ENCODE measurements at regions not wholly inside any gene's neighbourhood (a gene's known extent, or its start where the extent isn't known, plus 50 kb on each side); places are given as distances from the start of the nearest gene placed in this dataset.

DNA sequence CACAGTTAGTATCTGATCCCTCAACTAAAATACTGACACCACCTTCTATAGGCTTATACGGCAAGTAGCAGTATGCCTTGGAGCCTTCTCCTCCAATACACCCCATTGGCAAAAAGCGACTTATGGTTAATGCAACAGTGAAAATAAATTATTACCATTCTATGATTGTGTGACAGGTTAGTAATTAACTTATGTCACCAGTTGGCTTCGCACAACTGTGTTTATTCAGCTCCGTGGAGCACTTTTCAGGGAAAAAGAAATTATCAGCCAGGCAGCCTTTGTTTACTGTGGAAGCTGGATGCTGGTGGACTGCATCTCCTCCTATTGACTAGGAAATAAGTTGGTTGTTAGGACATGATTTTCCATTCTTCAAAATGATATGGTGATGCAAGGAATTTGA lies 833.8 kb upstream of the RBFOX1 start:
- intact Hi-C loops (cut with DNase I): no loop called here
- no peak for ATAC-seq
- H3K36me3 ChIP-seq: no peaks in the 10 kb centered on the region
- H3K4me1 ChIP-seq: no peaks in the 10 kb centered on the region
- H3K4me3 ChIP-seq: no peak overlapping the region
- TF ChIP-seq POLR2A (IDR thresholded peaks at IDR 0.05): no peak
- no peak for TF ChIP-seq CTCF (IDR thresholded peaks at IDR 0.05)
- H3K27ac ChIP-seq: no peak overlapping the region
- DNase-seq: no peak
- peaks cover 0 to 15% (median 0%) of the 10 kb centered on the region in 12 donors for H3K9me3 ChIP-seq
- WGBS, 4 donors: 73 to 86% (median 83%) methylated on average over 4 of the region's 4 CpGs
- H3K27me3 ChIP-seq: peaks cover 0 to 4% (median 0%) of the 10 kb centered on the region in 9 donors

- no peak overlapping the region for H3K4me3 ChIP-seq
- intact Hi-C loops (cut with DNase I): no loop called here
- H3K36me3 ChIP-seq: no peaks in the 10 kb centered on the region
- no peak for TF ChIP-seq CTCF (IDR thresholded peaks at IDR 0.05)
- TF ChIP-seq POLR2A (IDR thresholded peaks at IDR 0.05): no peak
- no peak for ATAC-seq
- no peak overlapping the region for H3K27ac ChIP-seq
- H3K27me3 ChIP-seq: peaks cover 0 to 4% (median 0%) of the 10 kb centered on the region in 9 donors
- DNase-seq: no peak
- 44 to 58% (median 50%) methylated on average over 2 of the region's 2 CpGs for WGBS, 4 donors
- no peaks in the 10 kb centered on the region for H3K9me3 ChIP-seq
- H3K4me1 ChIP-seq: no peaks in the 10 kb centered on the region
Observed at GRCh38 chr16:6496996-6497395, 835.6 kb upstream of the RBFOX1 start.

DNA sequence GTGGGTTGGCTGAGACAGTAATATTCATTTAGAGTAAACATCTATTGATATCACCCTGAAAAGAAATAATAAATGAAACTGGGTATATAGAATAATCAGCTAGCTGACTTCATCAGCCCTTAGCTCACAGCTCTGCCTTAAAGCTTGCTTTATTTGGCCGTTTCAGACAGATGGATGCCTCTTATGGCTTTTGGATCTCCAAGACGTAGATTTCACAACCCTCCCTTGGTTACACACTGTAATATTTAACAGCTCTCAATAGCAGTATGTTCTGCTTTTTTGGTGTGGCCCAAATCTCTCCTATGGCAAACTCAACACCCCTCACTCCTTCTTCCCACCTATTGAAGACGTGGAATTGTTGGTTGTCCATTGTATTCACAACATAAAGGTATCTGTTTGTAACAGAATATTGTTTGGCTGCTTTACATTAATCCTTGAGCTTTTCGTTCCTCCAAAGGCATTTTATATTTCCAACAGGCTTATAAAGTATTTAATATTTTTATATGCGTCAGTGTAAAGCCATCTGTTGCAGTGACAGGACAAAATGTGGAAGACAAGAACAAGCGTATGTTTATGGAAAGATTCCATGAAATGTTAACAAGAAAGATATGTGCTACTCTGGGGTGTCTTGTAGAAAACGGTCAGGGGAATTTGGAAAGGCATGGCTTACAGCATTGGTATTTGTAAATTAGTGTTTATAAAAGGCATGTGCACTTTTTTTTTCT lies 837.0 kb upstream of the RBFOX1 start:
- H3K36me3 ChIP-seq: no peaks in the 10 kb centered on the region
- ATAC-seq (no peak), DNase-seq (no peak)
- H3K4me3 ChIP-seq: no peak overlapping the region
- no peaks in the 10 kb centered on the region for H3K4me1 ChIP-seq
- H3K27ac ChIP-seq: no peak overlapping the region
- WGBS, 4 donors: 66 to 74% (median 68%) methylated on average over 7 of the region's 7 CpGs
- intact Hi-C loops (cut with DNase I): no loop called here
- peaks cover 0 to 4% (median 0%) of the 10 kb centered on the region in 9 donors for H3K27me3 ChIP-seq
- H3K9me3 ChIP-seq: no peaks in the 10 kb centered on the region
- TF ChIP-seq CTCF (IDR thresholded peaks at IDR 0.05) (no peak), POLR2A (IDR thresholded peaks at IDR 0.05) (no peak)

DNA sequence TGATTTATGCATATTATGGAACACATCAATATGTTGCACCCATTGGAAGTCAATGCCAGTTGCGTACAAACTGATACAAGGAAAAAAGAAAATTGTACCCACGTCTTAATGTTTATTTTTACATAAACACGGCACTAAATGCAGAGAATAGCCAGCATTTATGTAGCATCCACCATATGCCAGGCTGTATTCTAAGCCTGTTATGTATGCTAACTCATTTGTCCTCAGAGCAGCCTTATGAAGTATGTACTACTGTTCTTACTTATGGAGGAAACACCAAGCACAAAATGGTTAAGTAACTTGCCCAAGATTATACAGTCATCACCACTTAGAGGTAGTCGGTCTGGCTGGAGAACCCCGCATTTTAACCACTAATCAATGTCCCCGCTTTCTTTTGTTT lies 837.9 kb upstream of the RBFOX1 start:
- H3K4me1 ChIP-seq: no peaks in the 10 kb centered on the region
- no peak for TF ChIP-seq POLR2A (IDR thresholded peaks at IDR 0.05)
- no peak for TF ChIP-seq CTCF (IDR thresholded peaks at IDR 0.05)
- H3K9me3 ChIP-seq: no peaks in the 10 kb centered on the region
- intact Hi-C loops (cut with DNase I): no loop called here
- no peak for ATAC-seq
- peaks cover 0 to 6% (median 0%) of the 10 kb centered on the region in 9 donors for H3K27me3 ChIP-seq
- no peak overlapping the region for H3K27ac ChIP-seq
- no peaks in the 10 kb centered on the region for H3K36me3 ChIP-seq
- DNase-seq: no peak
- WGBS, 4 donors: 84 to 90% (median 88%) methylated on average over 6 of the region's 6 CpGs
- H3K4me3 ChIP-seq: no peak overlapping the region

Data from heart left ventricle (tissue), 16 donors.